Small intestine (tissue), 7 donors: ENCODE measurements at regions not wholly inside any gene's neighbourhood (a gene's known extent, or its start where the extent isn't known, plus 50 kb on each side); places are given as distances from the start of the nearest gene placed in this dataset.

ENCODE experiments used
- DNase-seq, 2 donors: peaks; one replicate each; pipeline versions ENCODE4 v3.0.0 to v3.0.0-alpha.2; 2013
- FAIRE-seq: peaks from 2 replicates; lab custom pipeline; 2012; peaks lifted over from hg19 to GRCh38; lab: Jason Lieb, UNC
- H3K27ac ChIP-seq, 3 donors: one replicate each; pipeline ENCODE4 v1.5.1; 2013; ENCODE audit warnings: low read length in 2 of 3, mild to moderate bottlenecking in 2 of 3, control low read depth in 1 of 3, inconsistent platforms in 1 of 3, low read depth in 1 of 3, moderate library complexity in 1 of 3
- H3K27me3 ChIP-seq, 3 donors: one replicate each; pipeline ENCODE4 v1.6.1; 2013; ENCODE audit warnings: low read length in 3 of 3, inconsistent platforms in 1 of 3; ENCODE audit not compliant: control insufficient read depth in 3 of 3, insufficient read depth in 3 of 3
- H3K36me3 ChIP-seq, 3 donors: one replicate each; pipeline ENCODE4 v1.6.1; 2013; ENCODE audit warnings: low read length in 3 of 3, inconsistent platforms in 1 of 3, low read depth in 1 of 3, mild to moderate bottlenecking in 1 of 3, moderate library complexity in 1 of 3; ENCODE audit not compliant: control insufficient read depth in 3 of 3, insufficient read depth in 2 of 3
- H3K4me1 ChIP-seq, 3 donors: one replicate each; pipeline ENCODE4 v1.6.1; 2013; ENCODE audit warnings: low read length in 2 of 3, inconsistent platforms in 1 of 3, low read depth in 1 of 3, mild to moderate bottlenecking in 1 of 3, moderate library complexity in 1 of 3; ENCODE audit not compliant: control insufficient read depth in 3 of 3, insufficient read depth in 2 of 3
- H3K4me3 ChIP-seq, 3 donors: one replicate each; pipeline ENCODE4 v1.5.1; 2013; ENCODE audit warnings: low read length in 3 of 3, control low read depth in 1 of 3, inconsistent platforms in 1 of 3, low read depth in 1 of 3, mild to moderate bottlenecking in 1 of 3, moderate library complexity in 1 of 3
- H3K9me3 ChIP-seq, 2 donors: one replicate each; pipeline ENCODE4 v1.6.1; 2013; ENCODE audit warnings: low read depth in 1 of 2, low read length in 1 of 2; ENCODE audit not compliant: control insufficient read depth in 2 of 2, insufficient read depth in 1 of 2
- WGBS, 3 donors: extraction: QIAGEN DNeasy Blood & Tissue Kit; methylation state at CpG; one replicate each; pipeline ENCODE4 v1.1.7; 2013; 5-methylcytosine and 5-hydroxymethylcytosine counted together
- donor health status: healthy with polysubstance abuse.
- donor health status: control.
- donor health status: control.
- donor health status: Bipolar disorder and iron deficiency.
- donor health status: healthy.

DNA sequence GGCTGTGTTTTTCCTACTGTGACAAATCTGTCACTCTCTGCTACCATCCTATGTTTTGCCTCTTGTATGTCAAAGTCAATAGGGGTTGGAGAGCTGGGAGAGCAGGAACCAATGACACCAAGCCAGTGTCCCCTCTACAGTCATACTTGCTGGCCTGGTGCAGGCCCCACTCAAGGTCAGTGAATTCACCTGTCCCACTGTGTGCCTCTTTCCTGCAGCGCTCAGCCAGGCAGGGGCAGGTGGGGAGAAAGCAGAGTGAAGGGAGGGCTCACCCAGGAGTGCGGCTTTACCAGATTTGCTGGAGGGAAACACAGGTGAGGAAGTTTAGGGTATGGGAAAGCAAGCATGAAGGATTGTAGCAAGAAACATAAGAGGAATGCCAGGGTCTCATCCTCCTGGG, 114.5 kb downstream of the GYPC start:
- H3K27ac ChIP-seq, result no peak overlapping the region
- DNase-seq (no peak), FAIRE-seq (no peak)
- peaks cover 0 to 15% (median 0%) of the 10 kb centered on the region in 3 donors for H3K27me3 ChIP-seq
- H3K36me3 ChIP-seq, result no peaks in the 10 kb centered on the region
- WGBS, 3 donors, result 95 to 98% (median 96%) methylated on average over 2 of the region's 2 CpGs
- no peaks in the 10 kb centered on the region for H3K9me3 ChIP-seq
- no peak overlapping the region for H3K4me3 ChIP-seq
- no peaks in the 10 kb centered on the region for H3K4me1 ChIP-seq

DNA sequence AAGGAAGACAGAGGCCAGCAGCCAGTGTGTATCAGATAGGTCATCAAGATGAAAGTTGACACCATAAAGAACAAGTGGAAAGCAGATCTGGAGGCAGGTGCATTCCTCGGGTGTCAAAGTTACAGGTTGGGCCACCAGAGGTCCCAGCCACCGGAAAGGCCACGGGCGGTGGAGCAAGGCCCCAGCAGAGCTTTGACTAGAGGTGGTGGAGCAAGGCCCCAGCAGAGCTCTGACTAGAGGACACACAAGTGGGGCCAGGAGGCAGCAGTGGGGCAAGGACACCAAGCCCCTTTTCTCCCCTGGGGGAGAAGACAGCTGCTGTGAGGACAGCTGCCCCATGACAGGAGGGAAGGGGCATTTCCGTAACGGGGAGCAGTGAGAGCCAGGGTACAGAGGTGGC, 115.1 kb downstream of the GYPC start:
- WGBS, 3 donors, result 90 to 93% (median 91%) methylated on average over 6 of the region's 6 CpGs
- no peak for DNase-seq
- Histone ChIP-seq H3K9me3 (no peaks in the 10 kb centered on the region), H3K36me3 (no peaks in the 10 kb centered on the region), H3K27me3 (peaks cover 0 to 20% (median 0%) of the 10 kb centered on the region in 3 donors), H3K27ac (no peak overlapping the region), H3K4me1 (no peaks in the 10 kb centered on the region), H3K4me3 (no peak overlapping the region)
- FAIRE-seq, result no peak

DNA sequence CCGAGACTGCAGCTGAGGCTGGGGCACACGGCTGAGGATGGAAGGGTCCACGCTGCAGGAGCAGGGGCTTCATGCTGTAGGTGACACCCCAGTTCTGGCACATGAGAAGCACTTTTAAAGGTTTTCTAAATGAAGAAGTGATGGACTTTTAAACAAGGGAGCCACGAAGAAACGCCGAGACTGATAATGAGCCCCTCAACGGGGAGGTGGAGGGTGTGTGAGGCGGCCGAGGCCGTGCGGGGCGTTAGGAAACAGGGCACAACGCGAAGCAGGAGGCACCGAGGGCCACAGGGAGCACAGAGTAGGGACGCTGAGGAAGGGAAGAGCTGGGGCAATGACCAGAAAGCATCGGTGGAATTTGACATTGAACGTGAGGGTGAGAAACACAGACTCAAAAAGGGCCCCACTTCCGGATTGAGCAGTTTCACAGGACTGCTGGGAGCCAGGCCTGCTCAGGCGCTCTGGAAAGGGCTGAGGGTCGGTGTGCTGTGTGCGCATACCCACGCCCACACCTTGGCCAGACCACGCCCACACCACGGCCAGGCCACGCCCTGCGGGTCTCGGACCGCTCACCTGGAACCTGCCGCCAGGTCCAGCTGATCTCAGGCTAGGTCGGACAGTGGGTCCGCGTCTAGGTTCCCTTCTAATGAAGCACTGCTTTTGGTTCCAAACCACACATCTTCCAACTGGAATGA, 115.7 kb downstream of the GYPC start:
- WGBS, 3 donors, result 81 to 86% (median 86%) methylated on average over 33 of the region's 33 CpGs
- Histone ChIP-seq H3K36me3 (no peaks in the 10 kb centered on the region), H3K4me3 (no peak overlapping the region), H3K27ac (no peak overlapping the region), H3K9me3 (no peaks in the 10 kb centered on the region), H3K27me3 (peaks cover 0 to 23% (median 0%) of the 10 kb centered on the region in 3 donors), H3K4me1 (no peaks in the 10 kb centered on the region)
- DNase-seq, result no peak
- FAIRE-seq, result no peak

DNA sequence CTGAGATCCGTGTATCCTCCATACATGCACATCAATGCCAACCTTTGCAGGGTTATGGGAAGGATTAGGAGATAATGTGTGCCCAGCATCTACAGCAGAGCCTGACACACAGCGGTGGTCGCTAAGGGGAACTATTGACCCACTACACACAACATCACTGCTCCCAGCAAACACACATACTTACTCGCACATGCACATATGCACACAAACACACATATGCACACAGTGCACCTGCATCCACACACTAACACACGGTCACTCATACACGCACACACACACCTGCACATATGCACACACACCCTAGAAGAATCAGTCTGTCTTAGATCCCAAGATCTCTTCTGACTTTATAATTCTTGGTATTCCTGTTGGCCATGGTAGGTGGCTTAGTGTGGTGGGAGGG, 118.3 kb downstream of the GYPC start:
- no peaks in the 10 kb centered on the region for H3K9me3 ChIP-seq
- H3K4me1 ChIP-seq, result no peaks in the 10 kb centered on the region
- H3K36me3 ChIP-seq, result no peaks in the 10 kb centered on the region
- H3K4me3 ChIP-seq, result no peak overlapping the region
- FAIRE-seq (no peak), DNase-seq (no peak)
- no peak overlapping the region for H3K27ac ChIP-seq
- WGBS, 3 donors, result 92 to 94% (median 92%) methylated on average over 6 of the region's 6 CpGs
- peaks cover 0 to 31% (median 0%) of the 10 kb centered on the region in 3 donors for H3K27me3 ChIP-seq

- Histone ChIP-seq H3K36me3 (no peaks in the 10 kb centered on the region), H3K9me3 (no peaks in the 10 kb centered on the region), H3K27ac (no peak overlapping the region), H3K4me3 (no peak overlapping the region), H3K4me1 (no peaks in the 10 kb centered on the region), H3K27me3 (peaks cover 0 to 31% (median 0%) of the 10 kb centered on the region in 3 donors)
- 88 to 91% (median 90%) methylated on average over 7 of the region's 7 CpGs for WGBS, 3 donors
- no peak for FAIRE-seq
- DNase-seq, result no peak
These were observed 118.8 kb downstream of the GYPC start for GRCh38 chr2:126774761-126775160.

DNA sequence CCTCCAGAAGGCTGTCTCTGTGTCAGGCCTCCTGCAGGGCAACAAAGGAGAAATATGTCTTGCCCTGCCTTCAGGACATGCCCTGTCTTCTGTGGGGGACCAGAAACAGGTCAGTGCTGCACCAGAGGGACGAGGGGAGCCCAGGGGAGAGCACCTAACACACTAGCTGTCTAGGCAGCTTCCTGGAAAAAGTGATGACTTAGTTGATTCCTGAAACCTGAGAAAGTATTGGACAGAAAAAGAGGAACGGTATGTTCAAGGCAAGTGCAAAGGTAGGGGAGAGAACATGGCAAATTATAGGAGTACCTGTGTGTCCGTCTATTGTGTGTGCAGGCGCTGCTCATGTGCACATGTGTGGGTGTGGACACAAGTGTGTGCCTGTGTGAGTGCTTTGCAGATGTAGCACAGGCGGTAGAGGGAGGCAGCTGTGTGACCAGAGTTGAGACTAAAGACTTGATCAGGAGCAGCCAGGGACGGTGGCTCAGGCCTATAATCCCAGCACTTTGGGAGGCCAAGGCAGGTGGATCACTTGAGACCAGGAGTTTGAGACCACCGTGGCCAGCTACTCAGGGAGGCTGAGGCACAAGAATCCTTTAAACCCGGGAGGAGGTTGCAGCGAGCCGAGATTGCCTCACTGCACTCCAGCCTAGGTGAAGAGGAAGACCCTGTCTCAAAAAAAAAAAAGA, 119.5 kb downstream of the GYPC start:
- Histone ChIP-seq H3K27me3 (peaks cover 0 to 28% (median 0%) of the 10 kb centered on the region in 3 donors), H3K36me3 (no peaks in the 10 kb centered on the region), H3K9me3 (no peaks in the 10 kb centered on the region), H3K27ac (no peak overlapping the region), H3K4me1 (no peaks in the 10 kb centered on the region), H3K4me3 (no peak overlapping the region)
- FAIRE-seq, result no peak
- no peak for DNase-seq
- 77 to 85% (median 78%) methylated on average over 10 of the region's 10 CpGs for WGBS, 3 donors

- FAIRE-seq (no peak), DNase-seq (no peak)
- H3K27ac ChIP-seq, result no peak overlapping the region
- H3K27me3 ChIP-seq, result peaks cover 0 to 27% (median 0%) of the 10 kb centered on the region in 3 donors
- H3K4me3 ChIP-seq, result peak overlapping the region in 1 of 3 donors; percentile 50
- WGBS, 3 donors, result 24 to 26% (median 24%) methylated on average over 9 of the region's 9 CpGs
- no peaks in the 10 kb centered on the region for H3K9me3 ChIP-seq
- no peaks in the 10 kb centered on the region for H3K36me3 ChIP-seq
- no peaks in the 10 kb centered on the region for H3K4me1 ChIP-seq
These were observed 120.3 kb downstream of the GYPC start for GRCh38 chr2:126776255-126776654.

- peak; percentile 69 to 82 for DNase-seq
- H3K27me3 ChIP-seq, result peaks cover 0 to 26% (median 0%) of the 10 kb centered on the region in 3 donors
- no peaks in the 10 kb centered on the region for H3K36me3 ChIP-seq
- no peaks in the 10 kb centered on the region for H3K4me1 ChIP-seq
- 0 to 1% (median 0%) methylated on average over 48 to 68 of the region's 68 CpGs for whole genome bisulfite sequencing, 3 donors
- no peaks in the 10 kb centered on the region for H3K9me3 ChIP-seq
- H3K4me3 ChIP-seq, result peak overlapping the region; percentile 19 to 50 (median 32)
- H3K27ac ChIP-seq, result no peak overlapping the region
- FAIRE-seq, result no peak
These were observed 121.0 kb downstream of the GYPC start for GRCh38 chr2:126776692-126777619.
